ENCODE measurements at regions not wholly inside any gene's neighbourhood (a gene's known extent, or its start where the extent isn't known, plus 50 kb on each side); places are given as distances from the start of the nearest gene placed in this dataset.

DNA sequence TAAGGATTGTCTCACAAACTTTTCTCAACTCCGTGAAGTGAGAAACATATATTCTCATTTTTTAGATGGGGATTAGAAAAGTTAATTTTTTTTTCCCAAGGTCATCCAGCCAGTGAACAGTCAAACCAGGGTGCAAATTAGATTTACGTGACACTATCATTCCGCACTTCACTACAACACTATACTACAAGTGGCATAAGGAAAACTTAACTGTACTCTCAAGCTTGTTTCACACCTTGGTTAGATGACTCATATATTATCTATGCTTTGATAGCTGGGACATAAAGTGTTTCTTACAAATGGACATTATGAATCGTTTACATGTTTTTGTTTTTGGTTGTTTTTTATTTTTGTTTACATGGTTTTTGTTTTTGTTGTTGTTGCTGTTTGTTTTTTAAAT is 525.7 kb downstream of the PPARGC1A start:
- H3K9me3 ChIP-seq, result no peaks in the 10 kb centered on the region
- no peak overlapping the region for H3K27ac ChIP-seq
- ATAC-seq (no peak), DNase-seq (no peak)
- H3K36me3 ChIP-seq, result no peaks in the 10 kb centered on the region
- intact Hi-C loops (cut with DNase I), result no loop called here
- TF ChIP-seq, protein P1, sequence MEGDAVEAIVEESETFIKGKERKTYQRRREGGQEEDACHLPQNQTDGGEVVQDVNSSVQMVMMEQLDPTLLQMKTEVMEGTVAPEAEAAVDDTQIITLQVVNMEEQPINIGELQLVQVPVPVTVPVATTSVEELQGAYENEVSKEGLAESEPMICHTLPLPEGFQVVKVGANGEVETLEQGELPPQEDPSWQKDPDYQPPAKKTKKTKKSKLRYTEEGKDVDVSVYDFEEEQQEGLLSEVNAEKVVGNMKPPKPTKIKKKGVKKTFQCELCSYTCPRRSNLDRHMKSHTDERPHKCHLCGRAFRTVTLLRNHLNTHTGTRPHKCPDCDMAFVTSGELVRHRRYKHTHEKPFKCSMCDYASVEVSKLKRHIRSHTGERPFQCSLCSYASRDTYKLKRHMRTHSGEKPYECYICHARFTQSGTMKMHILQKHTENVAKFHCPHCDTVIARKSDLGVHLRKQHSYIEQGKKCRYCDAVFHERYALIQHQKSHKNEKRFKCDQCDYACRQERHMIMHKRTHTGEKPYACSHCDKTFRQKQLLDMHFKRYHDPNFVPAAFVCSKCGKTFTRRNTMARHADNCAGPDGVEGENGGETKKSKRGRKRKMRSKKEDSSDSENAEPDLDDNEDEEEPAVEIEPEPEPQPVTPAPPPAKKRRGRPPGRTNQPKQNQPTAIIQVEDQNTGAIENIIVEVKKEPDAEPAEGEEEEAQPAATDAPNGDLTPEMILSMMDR (IDR thresholded peaks at IDR 0.05), result no peak
- WGBS, 2 donors, result 78 to 79% methylated on average over 4 of the region's 4 CpGs
- no peak overlapping the region for H3K4me3 ChIP-seq
- no peaks in the 10 kb centered on the region for H3K27me3 ChIP-seq
- peaks cover 0 to 5% (median 0%) of the 10 kb centered on the region in 9 donors for H3K4me1 ChIP-seq

DNA sequence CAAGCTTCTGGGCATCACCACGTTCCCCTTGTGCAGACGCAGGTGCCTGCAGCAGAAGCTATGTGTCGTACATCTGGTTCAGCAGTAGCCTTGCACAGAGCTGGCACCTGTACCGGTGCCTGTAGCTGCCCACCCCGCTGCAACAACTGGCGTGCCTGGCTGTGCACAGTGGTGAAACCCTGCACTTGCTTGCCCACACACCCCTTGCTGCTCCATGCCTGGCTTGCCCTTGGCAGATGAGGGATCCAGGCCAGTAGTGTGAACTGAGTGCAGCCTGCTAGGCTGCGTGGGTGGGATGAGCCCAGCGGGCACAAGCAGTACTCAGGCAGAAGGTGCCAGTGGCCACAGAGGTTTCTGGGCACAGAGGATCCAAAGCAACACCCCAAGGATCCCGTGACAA is 528.4 kb downstream of the PPARGC1A start:
- DNase-seq (no peak), ATAC-seq (peak in 1 of 8 donors; percentile 50)
- Histone ChIP-seq H3K4me3 (no peak overlapping the region), H3K36me3 (no peaks in the 10 kb centered on the region), H3K9me3 (no peaks in the 10 kb centered on the region), H3K27ac (no peak overlapping the region), H3K27me3 (no peaks in the 10 kb centered on the region), H3K4me1 (no peaks in the 10 kb centered on the region)
- TF ChIP-seq, protein P1 (IDR thresholded peaks at IDR 0.05), result no peak
- WGBS, 2 donors, result 91 to 92% methylated on average over 9 of the region's 9 CpGs
- intact Hi-C loops (cut with DNase I), result no loop called here

DNA sequence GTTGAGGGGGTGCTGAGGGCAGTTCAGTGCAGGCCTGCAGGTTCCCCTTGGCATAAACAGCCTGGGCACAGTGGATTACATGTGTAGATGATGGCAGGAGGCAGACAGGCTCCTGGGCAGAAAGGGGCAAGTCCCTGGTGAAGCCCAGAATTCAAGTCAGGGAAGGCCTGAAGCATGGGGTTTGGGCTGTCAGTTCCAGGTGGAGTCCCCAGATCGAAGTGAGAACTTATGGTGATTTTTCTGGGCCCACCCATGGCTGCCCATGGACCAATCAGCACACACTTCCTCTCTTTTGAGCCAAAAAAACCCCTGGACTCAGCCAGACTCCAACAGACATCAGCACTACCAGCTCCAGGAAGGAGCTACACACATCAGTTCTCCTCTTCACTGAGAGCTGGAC is 529.1 kb downstream of the PPARGC1A start:
- intact Hi-C loops (cut with DNase I), result no loop called here
- Histone ChIP-seq H3K36me3 (no peaks in the 10 kb centered on the region), H3K27me3 (no peaks in the 10 kb centered on the region), H3K9me3 (no peaks in the 10 kb centered on the region), H3K4me3 (no peak overlapping the region), H3K4me1 (no peaks in the 10 kb centered on the region), H3K27ac (no peak overlapping the region)
- no peak for DNase-seq
- 68 to 86% methylated on average over 1 of the region's 1 CpG for WGBS, 2 donors
- TF ChIP-seq, protein P1 (IDR thresholded peaks at IDR 0.05), result no peak
- no peak for ATAC-seq

DNA sequence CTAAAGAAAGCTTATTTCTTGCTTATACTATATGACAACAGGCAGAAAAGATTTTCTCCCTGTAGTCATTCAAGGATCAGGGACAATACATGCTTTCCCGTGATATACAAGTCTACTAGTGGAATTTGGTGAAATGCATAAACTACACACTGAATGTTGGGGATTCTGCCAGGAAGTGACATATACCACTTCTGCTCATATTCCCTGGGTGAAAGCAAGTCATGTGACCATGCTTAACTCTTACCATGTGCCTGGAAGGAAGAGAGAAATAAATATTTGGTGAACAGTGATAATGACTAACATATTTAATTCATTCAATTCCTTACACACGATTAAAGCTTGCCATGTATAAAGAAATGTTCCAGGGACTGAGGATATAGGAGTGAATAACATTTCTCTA is 534.6 kb downstream of the PPARGC1A start:
- intact Hi-C loops (cut with DNase I), result no loop called here
- H3K9me3 ChIP-seq, result no peaks in the 10 kb centered on the region
- no peaks in the 10 kb centered on the region for H3K4me1 ChIP-seq
- H3K27ac ChIP-seq, result no peak overlapping the region
- WGBS, 2 donors, result 65 to 74% methylated on average over 2 of the region's 2 CpGs
- DNase-seq (no peak), ATAC-seq (no peak)
- TF ChIP-seq, protein P1 (IDR thresholded peaks at IDR 0.05), result no peak
- no peaks in the 10 kb centered on the region for H3K27me3 ChIP-seq
- H3K36me3 ChIP-seq, result no peaks in the 10 kb centered on the region
- H3K4me3 ChIP-seq, result no peak overlapping the region

DNA sequence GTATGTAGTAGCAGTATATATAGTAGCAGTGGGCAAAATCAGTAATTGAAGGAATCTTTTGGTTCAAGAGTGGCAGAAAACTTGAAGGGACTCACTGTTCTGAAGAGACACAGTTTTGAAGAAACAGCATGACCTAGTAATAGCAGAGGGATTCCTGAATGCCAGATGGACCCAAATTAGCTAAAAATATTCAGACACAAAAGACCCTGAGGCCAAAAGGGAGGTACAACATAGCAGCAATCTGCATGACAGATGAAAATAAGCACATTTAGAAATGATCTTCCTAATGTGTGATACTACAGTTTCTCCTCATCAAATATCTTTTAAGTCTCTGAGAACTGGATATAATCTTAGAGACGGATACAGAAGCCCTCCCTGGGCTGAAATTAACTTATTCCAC is 536.6 kb downstream of the PPARGC1A start:
- no peaks in the 10 kb centered on the region for H3K27me3 ChIP-seq
- intact Hi-C loops (cut with DNase I), result no loop called here
- WGBS, 2 donors, result 73 to 83% methylated on average over 1 of the region's 1 CpG
- ATAC-seq (no peak), DNase-seq (no peak)
- H3K36me3 ChIP-seq, result no peaks in the 10 kb centered on the region
- no peaks in the 10 kb centered on the region for H3K4me1 ChIP-seq
- no peak overlapping the region for H3K4me3 ChIP-seq
- no peak overlapping the region for H3K27ac ChIP-seq
- TF ChIP-seq, protein P1 (IDR thresholded peaks at IDR 0.05), result no peak
- no peaks in the 10 kb centered on the region for H3K9me3 ChIP-seq
